CD4-positive, alpha-beta T cell treated with Interleukin-4 for 1 hour (primary cell): ENCODE measurements at regions not wholly inside any gene's neighbourhood (a gene's known extent, or its start where the extent isn't known, plus 50 kb on each side); places are given as distances from the start of the nearest gene placed in this dataset.
"Not testable (repeated sequence)": the region's sequence is repeated elsewhere in the genome, so short reads cannot be mapped to it uniquely, and the experiment has no call there.

Experiments
- DNase-seq, 2 donors: peaks; one replicate each; pipeline ENCODE4 v3.0.0-alpha.2; 2020 to 2022

GRCh38 chr10:94131885-94132284 is 138.2 kb downstream of the PLCE1 start:
- DNase-seq: no peak

GRCh38 chr10:94133239-94133638 is 139.5 kb downstream of the PLCE1 start:
- no peak for DNase-seq

DNA sequence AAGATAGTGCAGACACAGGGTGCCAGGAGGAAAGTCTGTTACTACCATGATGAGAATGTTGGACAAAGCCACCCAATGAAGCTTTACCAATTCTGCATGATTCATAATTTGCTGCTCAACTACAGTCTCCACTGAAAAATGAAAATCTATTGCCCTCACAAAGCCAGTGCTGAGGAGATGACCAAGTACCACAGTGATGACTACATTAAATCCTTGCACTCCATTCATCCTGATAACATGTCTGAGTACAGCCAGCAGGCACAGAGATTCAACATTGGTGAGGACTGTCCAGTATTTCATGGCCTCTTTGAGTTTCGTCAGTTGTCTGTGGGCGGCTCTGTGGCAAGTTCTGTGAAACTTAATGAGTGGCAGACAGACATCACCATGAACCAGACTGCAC is 144.0 kb downstream of the PLCE1 start:
- DNase-seq: no peak

DNA sequence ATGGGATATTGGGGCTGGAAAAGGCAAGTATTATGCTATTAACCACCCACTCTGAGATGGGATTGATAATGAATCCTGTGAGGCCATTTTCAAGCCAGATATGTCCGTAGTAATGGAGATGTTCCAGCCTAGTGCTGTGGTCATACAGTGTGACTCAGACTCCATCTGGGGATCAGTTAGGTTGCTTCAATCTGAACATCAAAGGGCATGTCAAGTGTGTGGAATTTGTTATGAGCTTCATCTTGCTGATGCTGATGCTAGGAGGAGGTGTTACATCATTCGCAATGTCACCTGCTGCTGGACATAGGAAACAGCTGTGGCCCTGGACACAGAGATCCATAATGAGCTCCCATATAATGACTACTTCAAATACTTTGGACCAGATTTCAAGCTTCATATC is 144.7 kb downstream of the PLCE1 start:
- no peak for DNase-seq

DNA sequence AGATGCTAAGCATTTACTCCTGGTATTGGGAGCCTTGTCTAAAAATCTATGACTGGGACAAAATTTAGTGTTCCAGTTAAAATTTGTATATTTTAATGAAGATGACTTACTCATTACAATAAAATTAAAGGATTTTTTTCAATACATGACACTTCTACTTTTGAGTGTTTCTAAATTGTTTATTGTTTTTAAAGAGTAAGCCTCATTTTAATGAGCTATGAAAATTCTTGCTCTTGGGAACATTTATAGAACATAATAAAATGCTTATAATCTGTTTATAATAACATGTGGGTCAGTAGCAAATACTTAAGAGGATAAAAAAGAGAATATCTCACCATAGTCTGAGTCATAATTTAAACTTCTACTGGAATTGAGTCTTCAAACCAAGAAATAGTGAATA is 149.5 kb downstream of the PLCE1 start:
- no peak for DNase-seq

DNA sequence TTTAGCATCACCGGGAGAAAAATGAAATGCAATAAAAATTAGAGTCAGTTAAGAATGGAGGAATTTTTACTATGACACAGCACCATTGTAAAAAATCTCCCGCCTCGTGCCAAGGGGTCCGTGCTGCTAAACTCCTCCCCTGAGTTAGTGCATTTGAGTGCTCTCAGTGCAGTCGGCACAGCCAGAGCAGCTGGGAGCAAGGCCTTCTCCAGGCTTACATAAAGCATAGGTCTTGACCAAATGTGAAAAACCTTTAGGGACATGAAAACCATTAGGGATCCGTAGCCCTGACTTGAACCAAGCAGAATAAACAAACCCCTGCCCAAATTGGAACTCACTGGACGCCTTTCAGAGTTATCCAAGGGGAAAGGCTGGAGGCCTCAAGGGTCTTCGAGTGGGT is 152.6 kb downstream of the PLCE1 start:
- no peak for DNase-seq

DNA sequence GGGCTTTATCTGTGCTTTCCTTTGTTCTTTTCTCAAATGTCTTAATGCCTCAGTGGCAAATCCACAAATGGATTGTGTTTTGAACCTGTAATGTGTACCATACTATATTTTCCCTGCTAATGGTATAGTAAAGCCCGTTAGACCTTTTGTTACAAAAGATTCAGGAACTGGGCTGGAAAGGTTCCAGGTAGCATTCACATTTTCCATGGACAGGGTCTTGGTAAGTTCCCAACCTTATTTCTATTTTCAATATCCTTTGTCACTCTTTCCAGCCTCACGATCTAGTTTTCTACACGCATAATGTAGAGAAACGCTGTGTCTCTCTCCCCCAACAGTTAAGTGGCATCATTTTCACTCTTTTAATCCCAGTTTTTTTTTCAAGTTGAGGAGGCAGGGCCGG is 153.0 kb downstream of the PLCE1 start:
- DNase-seq: no peak

GRCh38 chr10:94149702-94150101 is 156.0 kb downstream of the PLCE1 start:
- DNase-seq: no peak

GRCh38 chr10:94150541-94151184 is 156.9 kb downstream of the PLCE1 start:
- no peak for DNase-seq

DNA sequence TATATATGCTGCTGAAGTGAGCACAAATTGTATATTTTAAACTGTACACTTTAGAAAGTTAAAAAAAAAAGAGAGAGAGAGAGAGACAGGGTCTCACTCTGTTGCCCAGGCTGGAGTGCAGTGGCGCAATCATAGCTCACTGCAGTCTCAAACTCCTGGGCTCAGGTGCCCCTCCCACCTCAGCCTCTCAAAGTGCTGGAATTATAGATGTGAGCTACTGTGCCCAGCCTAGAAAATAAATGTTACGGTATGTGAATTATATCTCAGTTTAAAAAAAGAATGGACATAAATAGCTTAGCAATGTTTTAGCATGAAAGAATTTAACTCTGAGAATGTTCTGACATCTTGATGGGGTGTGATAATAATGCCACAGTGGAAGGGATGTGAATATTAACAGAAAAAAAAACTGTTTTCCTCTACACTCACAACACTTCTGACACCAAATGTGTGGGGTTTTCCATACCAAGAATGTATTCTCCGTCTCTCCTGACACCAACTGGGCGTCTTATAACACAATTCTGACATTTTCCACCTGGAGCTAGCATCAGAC is 162.1 kb downstream of the PLCE1 start:
- no peak for DNase-seq

- no peak for DNase-seq
Observed at GRCh38 chr10:94156453-94156852, 162.7 kb downstream of the PLCE1 start.

DNA sequence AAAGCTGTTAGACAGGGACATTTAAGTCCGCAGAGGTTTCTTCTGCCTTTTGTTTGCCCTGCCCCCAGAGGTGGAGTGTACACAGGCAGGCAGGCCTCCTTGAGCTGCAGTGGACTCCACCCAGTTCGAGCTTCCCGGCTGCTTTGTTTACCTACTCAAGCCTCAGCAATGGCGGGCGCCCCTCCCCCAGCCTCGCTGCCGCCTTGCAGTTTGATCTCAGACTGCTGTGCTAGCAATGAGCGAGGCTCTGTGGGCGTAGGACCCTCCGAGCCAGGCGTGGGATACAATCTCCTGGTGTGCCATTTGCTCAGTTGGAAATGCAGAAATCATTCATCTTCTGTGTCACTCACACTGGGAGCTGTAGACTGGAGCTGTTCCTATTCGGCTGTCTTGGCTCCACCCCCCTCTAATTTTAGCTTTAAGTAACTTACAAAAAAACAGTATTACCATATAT is 171.5 kb downstream of the PLCE1 start:
- not testable (repeated sequence) for DNase-seq

GRCh38 chr10:94172332-94172731 is 178.6 kb downstream of the PLCE1 start:
- no peak for DNase-seq

GRCh38 chr10:94173594-94173993 is 179.9 kb downstream of the PLCE1 start:
- DNase-seq: no peak

- no peak for DNase-seq
Observed at GRCh38 chr10:94174838-94175237, 181.1 kb downstream of the PLCE1 start.

DNA sequence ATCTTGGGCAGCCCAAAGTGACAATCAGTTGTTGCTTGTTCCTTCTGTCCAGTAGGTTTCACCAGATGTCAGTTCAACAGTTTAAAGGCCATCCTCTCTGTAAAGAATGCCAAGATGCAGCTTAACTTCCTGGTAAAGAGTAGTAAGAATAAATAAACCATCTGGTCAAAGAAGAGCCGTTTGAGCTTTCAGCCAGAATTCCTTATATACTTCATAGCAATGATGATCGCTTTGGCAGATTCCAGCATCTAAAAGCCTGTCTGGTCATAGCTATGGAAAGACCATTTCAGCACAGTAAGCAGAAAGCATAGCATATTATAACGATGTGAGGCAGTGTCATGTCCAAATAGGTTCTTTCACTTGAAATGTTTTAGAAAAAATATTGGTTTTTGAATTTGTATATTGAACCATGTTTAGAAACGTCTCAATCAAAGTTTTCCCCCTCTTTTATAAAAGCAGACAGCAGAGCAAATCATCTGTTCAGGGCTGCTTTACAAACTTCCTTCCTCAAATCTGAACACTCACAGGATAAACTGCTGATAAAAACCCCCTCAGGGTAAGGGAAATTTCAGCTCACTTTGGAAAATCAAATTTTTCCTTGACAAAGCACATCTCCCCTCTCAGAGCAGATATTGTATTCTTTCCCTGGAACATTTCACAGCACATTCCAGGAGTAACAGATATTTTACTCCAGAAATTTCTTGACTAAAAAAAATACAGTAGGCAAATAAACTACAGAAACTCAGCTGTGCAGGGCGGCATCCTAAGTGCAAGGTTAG is 184.1 kb downstream of the NOC3L start:
- no peak for DNase-seq

GRCh38 chr10:94180576-94180975 is 182.2 kb downstream of the NOC3L start:
- no peak for DNase-seq

DNA sequence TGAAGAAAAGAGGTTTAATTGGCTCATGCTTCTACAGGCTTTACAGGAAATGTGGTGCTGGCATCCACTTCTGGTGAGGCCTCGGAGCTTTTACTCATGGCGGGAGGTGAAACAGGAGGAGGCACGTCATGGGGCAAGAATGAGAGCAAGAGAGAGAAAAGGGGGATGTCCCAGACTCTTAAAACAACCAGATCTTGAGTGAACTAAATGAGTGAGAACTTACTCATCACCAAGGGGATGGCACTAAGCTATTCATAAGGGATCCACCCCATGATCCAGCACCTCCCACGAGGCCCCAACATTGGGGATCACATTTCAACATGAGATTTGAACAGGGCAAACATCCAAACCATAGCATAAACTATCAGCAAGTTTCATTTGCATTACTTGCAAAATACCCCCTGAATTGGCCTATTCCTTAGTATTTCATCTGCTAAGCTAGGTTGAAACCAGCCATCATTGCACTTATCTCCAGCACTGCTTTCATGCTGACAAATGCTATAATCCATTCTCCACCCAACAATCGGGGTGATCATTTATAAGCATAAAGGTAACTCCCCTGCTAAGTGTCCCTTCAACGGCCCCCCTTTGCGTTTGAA is 179.0 kb downstream of the NOC3L start:
- no peak for DNase-seq

DNA sequence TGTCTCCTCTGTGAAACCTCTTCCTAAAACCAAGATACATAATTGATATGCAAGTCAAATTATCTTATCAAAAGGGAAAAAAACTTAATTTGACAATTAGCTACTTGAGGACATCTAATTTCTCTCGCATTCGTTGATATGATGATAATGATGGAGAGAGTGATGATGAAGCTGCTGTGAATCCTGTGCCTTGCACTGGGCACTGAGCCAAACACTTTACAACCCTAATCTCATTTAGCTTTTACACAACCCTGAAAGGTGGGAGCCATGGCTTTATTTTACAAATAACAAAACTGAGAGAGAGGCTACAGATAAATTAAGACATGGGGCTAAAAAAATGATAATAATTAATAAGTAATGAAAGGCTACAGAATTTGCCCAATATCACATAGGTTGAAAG is 176.0 kb downstream of the NOC3L start:
- DNase-seq: no peak

DNA sequence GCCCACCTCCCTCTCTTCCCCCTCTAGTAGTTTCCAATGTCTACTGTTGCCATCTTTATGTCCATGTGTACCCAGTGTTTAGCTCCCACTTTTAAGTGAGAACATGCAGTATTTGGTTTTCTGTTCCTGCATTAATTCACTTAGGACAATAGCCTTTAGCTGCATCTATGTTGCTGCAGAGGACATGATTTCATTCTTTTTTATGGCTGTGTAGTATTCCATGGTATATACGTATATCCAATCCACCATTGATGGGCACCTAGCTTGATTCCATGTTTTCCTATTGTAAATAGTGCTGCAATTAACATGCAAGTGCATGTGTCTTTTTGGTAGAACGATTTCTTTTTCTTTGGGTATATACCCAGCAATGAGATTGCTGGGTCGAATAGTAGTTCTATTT is 170.4 kb downstream of the NOC3L start:
- no peak for DNase-seq

DNA sequence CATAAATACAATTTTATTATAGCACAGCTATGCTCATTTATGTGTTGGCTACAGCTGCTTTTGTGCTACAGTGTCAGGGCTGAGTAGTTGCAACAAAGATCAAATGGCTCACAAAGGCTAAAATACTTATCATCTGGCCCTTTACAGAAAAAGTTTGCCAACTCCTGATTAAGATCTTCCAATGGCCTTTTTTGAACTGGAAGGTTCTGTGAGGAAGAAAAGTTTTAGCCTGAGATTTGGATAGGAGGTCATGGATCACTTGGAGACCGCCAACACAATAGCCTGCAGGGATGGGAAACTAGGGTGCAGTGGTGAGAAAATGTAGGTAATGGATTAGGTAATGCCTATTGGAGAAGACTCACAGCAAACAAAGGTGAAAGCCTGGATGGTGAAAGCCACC is 169.8 kb downstream of the NOC3L start:
- no peak for DNase-seq

- no peak for DNase-seq
Observed at GRCh38 chr10:94193466-94193924, 169.2 kb downstream of the NOC3L start.

DNA sequence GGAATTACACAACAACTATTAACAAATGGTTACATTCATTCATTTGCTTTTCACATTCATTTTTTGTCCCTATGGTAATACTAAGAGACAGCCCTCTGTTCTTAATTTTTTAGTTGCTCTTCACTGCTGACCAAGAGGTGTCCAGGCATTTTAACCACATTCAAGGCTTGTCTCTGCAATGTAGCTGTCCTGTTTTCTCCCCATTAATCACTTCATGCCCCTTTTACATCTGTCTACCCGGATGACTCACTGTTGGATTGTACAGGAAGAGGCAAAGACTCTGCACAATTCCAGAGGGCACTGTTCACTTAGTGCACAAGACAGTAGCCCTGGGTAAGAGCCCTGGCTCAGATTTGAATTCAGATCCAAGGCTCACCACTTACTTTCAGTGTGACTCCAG is 168.5 kb downstream of the NOC3L start:
- no peak for DNase-seq

DNA sequence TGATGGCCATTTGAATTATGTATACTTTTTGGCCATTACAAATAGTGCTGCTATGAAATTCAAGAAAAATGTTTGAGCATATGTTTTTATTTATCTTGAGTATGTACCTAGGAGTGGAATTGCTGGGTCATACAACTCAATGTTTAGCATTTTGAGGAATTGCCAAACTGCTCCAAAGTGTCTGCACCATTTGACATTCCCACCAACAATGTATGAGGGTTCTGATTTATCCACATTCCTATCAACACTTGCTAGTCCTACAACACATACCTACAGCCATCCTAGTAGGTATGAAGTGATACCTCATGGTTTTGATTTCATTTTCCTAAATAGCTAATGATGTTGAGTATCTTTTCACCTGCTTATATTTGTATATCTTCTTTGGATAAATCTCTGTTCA is 165.5 kb downstream of the NOC3L start:
- DNase-seq: no peak
